H9 (cell line): ENCODE measurements at regions not wholly inside any gene's neighbourhood (a gene's known extent, or its start where the extent isn't known, plus 50 kb on each side); places are given as distances from the start of the nearest gene placed in this dataset.

Experiments
- DNase-seq: peaks from one replicate; pipeline ENCODE4 v3.0.0-alpha.2; 2017
- H2AFZ ChIP-seq: one replicate; pipeline ENCODE4 v1.6.1; 2013; ENCODE audit warnings: mild to moderate bottlenecking, low read length, control low read depth, moderate library complexity
- H2AK5ac ChIP-seq: 2 replicates; pipeline ENCODE4 v1.6.1; 2013; ENCODE audit warnings: low read length, control low read depth, mixed read lengths; ENCODE audit not compliant: insufficient read length
- H2BK120ac ChIP-seq: one replicate; pipeline ENCODE4 v1.6.1; 2013; ENCODE audit warnings: low read depth, mild to moderate bottlenecking, low read length, control low read depth, inconsistent platforms; ENCODE audit not compliant: poor library complexity, severe bottlenecking
- H2BK12ac ChIP-seq: 2 replicates; pipeline ENCODE4 v1.6.1; 2013; ENCODE audit warnings: low read length, control low read depth, mixed read lengths, low read depth; ENCODE audit not compliant: insufficient read length
- H2BK15ac ChIP-seq: 2 replicates; pipeline ENCODE4 v1.6.1; 2013; ENCODE audit warnings: low read depth, low read length, control low read depth
- H2BK20ac ChIP-seq: one replicate; pipeline ENCODE4 v1.6.1; 2013; ENCODE audit warnings: low read depth, mild to moderate bottlenecking, low read length, control low read depth, inconsistent platforms; ENCODE audit not compliant: poor library complexity, severe bottlenecking
- H2BK5ac ChIP-seq: 2 replicates; pipeline ENCODE4 v1.6.1; 2013; ENCODE audit warnings: low read length, control low read depth, mixed read lengths; ENCODE audit not compliant: insufficient read length
- H3K14ac ChIP-seq: 2 replicates; pipeline ENCODE4 v1.6.1; 2013; ENCODE audit warnings: low read length, control low read depth; ENCODE audit not compliant: insufficient read depth
- H3K18ac ChIP-seq: 2 replicates; pipeline ENCODE4 v1.6.1; 2013; ENCODE audit warnings: low read depth, mild to moderate bottlenecking, mixed read lengths, low read length, control low read depth; ENCODE audit not compliant: insufficient read length
- H3K23ac ChIP-seq: 2 replicates; pipeline ENCODE4 v1.6.1; 2013; ENCODE audit warnings: low read length, control low read depth, mixed read lengths, low read depth; ENCODE audit not compliant: insufficient read length
- H3K23me2 ChIP-seq: 2 replicates; pipeline ENCODE4 v1.6.1; 2013; ENCODE audit warnings: low read depth, mild to moderate bottlenecking, mixed read lengths, low read length, control low read depth; ENCODE audit not compliant: insufficient read length, poor library complexity, severe bottlenecking
- H3K27ac ChIP-seq: 2 replicates; pipeline ENCODE4 v1.5.1; 2013; ENCODE audit warnings: low read length, control low read depth, mixed read lengths, low read depth; ENCODE audit not compliant: insufficient read length
- H3K27me3 ChIP-seq: 2 replicates; pipeline ENCODE4 v1.6.1; 2013; ENCODE audit warnings: low read length, control low read depth, inconsistent platforms; ENCODE audit not compliant: insufficient read depth
- H3K4ac ChIP-seq: 2 replicates; pipeline ENCODE4 v1.6.1; 2013; ENCODE audit warnings: low read depth, mild to moderate bottlenecking, control low read depth, inconsistent platforms, low read length, moderate library complexity
- H3K4me1 ChIP-seq: 2 replicates; pipeline ENCODE4 v1.6.1; 2013; ENCODE audit warnings: low read length, control low read depth, inconsistent platforms; ENCODE audit not compliant: insufficient read depth
- H3K4me2 ChIP-seq: 2 replicates; pipeline ENCODE4 v1.6.1; 2013; ENCODE audit warnings: low read length, control low read depth, mixed read lengths; ENCODE audit not compliant: insufficient read length, insufficient read depth
- H3K56ac ChIP-seq: 2 replicates; pipeline ENCODE4 v1.6.1; 2013; ENCODE audit warnings: low read depth, mild to moderate bottlenecking, mixed read lengths, low read length, control low read depth; ENCODE audit not compliant: insufficient read length
- H3K79me1 ChIP-seq: 2 replicates; pipeline ENCODE4 v1.6.1; 2013; ENCODE audit warnings: low read depth, mild to moderate bottlenecking, moderate library complexity, low read length, control low read depth, inconsistent platforms; ENCODE audit not compliant: insufficient read depth, poor library complexity, severe bottlenecking
- H3K79me2 ChIP-seq: 2 replicates; pipeline ENCODE4 v1.6.1; 2013; ENCODE audit warnings: low read length, control low read depth, inconsistent platforms; ENCODE audit not compliant: insufficient read depth
- H3K9ac ChIP-seq: 2 replicates; pipeline ENCODE4 v1.6.1; 2013; ENCODE audit warnings: low read length, control low read depth, mixed read lengths; ENCODE audit not compliant: insufficient read length; ENCODE audit errors: extremely low read depth
- H3K9me3 ChIP-seq: one replicate; pipeline ENCODE4 v1.6.1; 2013; ENCODE audit warnings: low read depth, low read length, inconsistent platforms; ENCODE audit not compliant: control insufficient read depth
- H3T11ph ChIP-seq: one replicate; pipeline ENCODE4 v1.6.1; 2013; ENCODE audit warnings: mild to moderate bottlenecking, low read length, control low read depth, inconsistent platforms
- H4K20me1 ChIP-seq: one replicate; pipeline ENCODE4 v1.6.1; 2013; ENCODE audit not compliant: control insufficient read depth, insufficient read length, insufficient read depth
- H4K5ac ChIP-seq: 2 replicates; pipeline ENCODE4 v1.6.1; 2013; ENCODE audit warnings: low read depth, mild to moderate bottlenecking, mixed read lengths, low read length, control low read depth; ENCODE audit not compliant: insufficient read length
- H4K8ac ChIP-seq: replicated peaks from 2 replicates; pipeline ENCODE4 v1.6.1; 2013; ENCODE audit warnings: low read length, control low read depth, mixed read lengths, low read depth; ENCODE audit not compliant: insufficient read length
- H4K91ac ChIP-seq: 2 replicates; pipeline ENCODE4 v1.6.1; 2013; ENCODE audit warnings: low read depth, mild to moderate bottlenecking, moderate library complexity, mixed read lengths, low read length, control low read depth; ENCODE audit not compliant: insufficient read length
- H3K27ac Mint-ChIP-seq, 3 experiments: 2 replicates in 2 of 3; 3 replicates in 1 of 3; pipeline ENCODE4 v1.8.0; 2020 to 2021; ENCODE audit warnings: mixed read lengths in 3 of 3, mild to moderate bottlenecking in 1 of 3, moderate library complexity in 1 of 3
- H3K27me3 Mint-ChIP-seq: 2 replicates; pipeline ENCODE4 v1.8.0; 2021; ENCODE audit warnings: low read depth, mild to moderate bottlenecking, moderate library complexity, mixed read lengths
- H3K36me3 Mint-ChIP-seq, 3 experiments: 2 replicates in 2 of 3; 3 replicates in 1 of 3; pipeline ENCODE4 v1.8.0; 2020 to 2021; ENCODE audit warnings: low read depth in 3 of 3, mixed read lengths in 3 of 3; ENCODE audit not compliant: insufficient read depth in 1 of 3
- H3K4me1 Mint-ChIP-seq, 2 experiments: 2 replicates each; pipeline ENCODE4 v1.8.0; 2020; ENCODE audit warnings: mixed read lengths in 2 of 2
- H3K4me3 Mint-ChIP-seq, 2 experiments: 2 replicates in 1 of 2; 3 replicates in 1 of 2; pipeline ENCODE4 v1.8.0; 2020 to 2021; ENCODE audit warnings: mild to moderate bottlenecking in 2 of 2, mixed read lengths in 2 of 2, moderate library complexity in 1 of 2
- H3K9me3 Mint-ChIP-seq, 2 experiments: 2 replicates in 1 of 2; 3 replicates in 1 of 2; pipeline ENCODE4 v1.8.0; 2020; ENCODE audit warnings: mild to moderate bottlenecking in 2 of 2, mixed read lengths in 2 of 2, moderate library complexity in 1 of 2
- WGBS: extraction: QIAGEN DNeasy Blood & Tissue Kit; methylation state at CpG from one replicate; pipeline ENCODE4 v1.1.7; 2013; ENCODE audit warnings: missing lambda C conversion rate, low lambda C conversion rate, mixed read lengths; ENCODE audit not compliant: insufficient read length; ENCODE audit errors: extremely low coverage; 5-methylcytosine and 5-hydroxymethylcytosine counted together
- TF ChIP-seq, protein P1 (sequence below): fragments of 200-600 bp; sonication (generic); conservative IDR thresholded peaks from 3 replicates; pipeline ENCODE4 v1.8.0; 2021; ENCODE audit warnings: antibody characterized with exemption, mild to moderate bottlenecking

DNA sequence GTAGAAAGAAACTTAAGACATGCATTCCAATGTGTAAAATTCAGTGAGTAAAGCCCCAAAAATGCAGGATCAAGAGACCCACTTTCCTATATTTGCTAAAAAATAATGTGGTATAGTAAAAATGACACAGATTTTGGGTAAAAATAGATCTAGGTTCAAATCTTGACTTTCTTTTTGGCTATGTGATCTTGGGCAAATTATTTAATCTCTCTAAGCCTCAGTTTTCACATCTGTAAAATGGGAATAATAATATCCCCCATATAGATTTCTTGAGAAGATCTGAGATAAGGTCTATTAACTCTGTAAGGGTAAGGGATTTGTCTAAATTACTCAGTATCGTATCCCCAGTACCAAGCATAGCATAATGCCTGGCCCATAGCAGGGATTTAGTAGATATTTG lies 172.3 kb downstream of the CARTPT start:
- H2BK20ac ChIP-seq = no peak overlapping the region
- no peak overlapping the region for H2BK5ac ChIP-seq
- H4K91ac ChIP-seq = no peak overlapping the region
- no peak overlapping the region for H2BK12ac ChIP-seq
- no peaks in the 10 kb centered on the region for H4K20me1 ChIP-seq
- no peaks in the 10 kb centered on the region for H3K9me3 ChIP-seq
- H3K79me2 ChIP-seq = no peaks in the 10 kb centered on the region
- H3K27me3 ChIP-seq = no peaks in the 10 kb centered on the region
- peaks cover 12% of the 10 kb centered on the region for H3K27me3 Mint-ChIP-seq
- no peak overlapping the region for H3T11ph ChIP-seq
- H3K4me2 ChIP-seq = no peak overlapping the region
- H3K23ac ChIP-seq = no peak overlapping the region
- H2BK15ac ChIP-seq = no peak overlapping the region
- WGBS = no CpG with 5 or more reads among the region's 1 CpG
- no peak overlapping the region for H3K56ac ChIP-seq
- H3K27ac ChIP-seq = no peak overlapping the region
- H3K4me3 Mint-ChIP-seq = no peak overlapping the region
- H3K27ac Mint-ChIP-seq = no peak overlapping the region
- no peaks in the 10 kb centered on the region; the same call in 1 of the 2 replicates for H3K4me1 ChIP-seq
- no peak overlapping the region for H3K18ac ChIP-seq
- no peaks in the 10 kb centered on the region for H3K79me1 ChIP-seq
- H2BK120ac ChIP-seq = no peak overlapping the region
- H3K23me2 ChIP-seq = no peaks in the 10 kb centered on the region
- DNase-seq = no peak
- no peak overlapping the region for H4K5ac ChIP-seq
- no peaks in the 10 kb centered on the region for H3K9me3 Mint-ChIP-seq
- no peak overlapping the region for H2AFZ ChIP-seq
- no peak overlapping the region for H3K14ac ChIP-seq
- no peak overlapping the region for H3K9ac ChIP-seq
- H3K36me3 Mint-ChIP-seq = no peaks in the 10 kb centered on the region
- H3K4ac ChIP-seq = no peak overlapping the region
- H4K8ac ChIP-seq = no peak overlapping the region
- TF ChIP-seq, protein P1, sequence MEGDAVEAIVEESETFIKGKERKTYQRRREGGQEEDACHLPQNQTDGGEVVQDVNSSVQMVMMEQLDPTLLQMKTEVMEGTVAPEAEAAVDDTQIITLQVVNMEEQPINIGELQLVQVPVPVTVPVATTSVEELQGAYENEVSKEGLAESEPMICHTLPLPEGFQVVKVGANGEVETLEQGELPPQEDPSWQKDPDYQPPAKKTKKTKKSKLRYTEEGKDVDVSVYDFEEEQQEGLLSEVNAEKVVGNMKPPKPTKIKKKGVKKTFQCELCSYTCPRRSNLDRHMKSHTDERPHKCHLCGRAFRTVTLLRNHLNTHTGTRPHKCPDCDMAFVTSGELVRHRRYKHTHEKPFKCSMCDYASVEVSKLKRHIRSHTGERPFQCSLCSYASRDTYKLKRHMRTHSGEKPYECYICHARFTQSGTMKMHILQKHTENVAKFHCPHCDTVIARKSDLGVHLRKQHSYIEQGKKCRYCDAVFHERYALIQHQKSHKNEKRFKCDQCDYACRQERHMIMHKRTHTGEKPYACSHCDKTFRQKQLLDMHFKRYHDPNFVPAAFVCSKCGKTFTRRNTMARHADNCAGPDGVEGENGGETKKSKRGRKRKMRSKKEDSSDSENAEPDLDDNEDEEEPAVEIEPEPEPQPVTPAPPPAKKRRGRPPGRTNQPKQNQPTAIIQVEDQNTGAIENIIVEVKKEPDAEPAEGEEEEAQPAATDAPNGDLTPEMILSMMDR = no peak
- H2AK5ac ChIP-seq = no peak overlapping the region
- H3K4me1 Mint-ChIP-seq = peaks cover 11 to 12% of the 10 kb centered on the region in 2 experiments
